PC-9 (cell line): ENCODE measurements at regions not wholly inside any gene's neighbourhood (a gene's known extent, or its start where the extent isn't known, plus 50 kb on each side); places are given as distances from the start of the nearest gene placed in this dataset.

Source experiments
- CTCF ChIP-seq: fragments of 200-600 bp; sonication (generic); conservative IDR thresholded peaks from 2 replicates; pipeline ENCODE4 v1.6.1; 2017; ENCODE audit warnings: mixed run types, antibody characterized with exemption, mild to moderate bottlenecking, moderate library complexity
- EZH2 ChIP-seq: fragments of 200-600 bp; sonication (generic); IDR thresholded peaks from 2 replicates; pipeline ENCODE4 v1.8.0; 2017; ENCODE audit warnings: antibody characterized with exemption, low read depth

- TF ChIP-seq CTCF (no peak), EZH2 (no peak)
These were observed 218.8 kb downstream of the CBLN2 start for GRCh38 chr18:72325307-72325706.
